Testis (tissue), 2 donors: ENCODE measurements at regions not wholly inside any gene's neighbourhood (a gene's known extent, or its start where the extent isn't known, plus 50 kb on each side); places are given as distances from the start of the nearest gene placed in this dataset.

ENCODE experiments used
- POLR2A ChIP-seq: fragments of 450-650 bp; IDR thresholded peaks from one replicate; pipeline ENCODE4 v1.6.1; 2017; ENCODE audit warnings: antibody characterized with exemption, mild to moderate bottlenecking, moderate library complexity
- TF ChIP-seq, protein P1 (sequence below), 3 experiments: fragments of 450-650 bp in 2 of 3; fragments of 200-600 bp in 1 of 3; sonication (generic) in 1 of 3; IDR thresholded peaks; one replicate each; pipeline ENCODE4 v1.5.1; 2016 to 2019; ENCODE audit warnings: antibody characterized with exemption in 3 of 3, mild to moderate bottlenecking in 2 of 3, moderate library complexity in 1 of 3

DNA sequence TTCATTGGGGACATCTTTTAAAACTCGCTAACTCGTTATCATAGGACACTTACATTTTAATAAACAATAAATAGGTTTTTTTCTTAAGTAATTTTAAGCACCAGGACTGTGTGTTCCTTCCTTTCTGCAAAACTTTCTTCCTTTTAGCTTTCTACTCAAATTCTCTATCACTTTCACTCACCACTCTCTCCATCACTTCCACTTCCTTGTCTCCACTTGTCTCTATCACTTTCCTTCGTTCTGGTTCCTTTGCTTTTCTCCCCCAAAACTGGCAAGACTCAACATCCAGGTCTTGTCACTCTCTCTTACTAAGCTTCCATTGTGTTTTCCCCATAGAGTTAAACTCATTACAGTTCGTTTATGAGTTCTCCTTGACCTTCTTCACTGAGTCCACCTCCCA lies 99.0 kb downstream of the ZPLD1 start:
- TF ChIP-seq POLR2A = no peak
- TF ChIP-seq, protein P1, sequence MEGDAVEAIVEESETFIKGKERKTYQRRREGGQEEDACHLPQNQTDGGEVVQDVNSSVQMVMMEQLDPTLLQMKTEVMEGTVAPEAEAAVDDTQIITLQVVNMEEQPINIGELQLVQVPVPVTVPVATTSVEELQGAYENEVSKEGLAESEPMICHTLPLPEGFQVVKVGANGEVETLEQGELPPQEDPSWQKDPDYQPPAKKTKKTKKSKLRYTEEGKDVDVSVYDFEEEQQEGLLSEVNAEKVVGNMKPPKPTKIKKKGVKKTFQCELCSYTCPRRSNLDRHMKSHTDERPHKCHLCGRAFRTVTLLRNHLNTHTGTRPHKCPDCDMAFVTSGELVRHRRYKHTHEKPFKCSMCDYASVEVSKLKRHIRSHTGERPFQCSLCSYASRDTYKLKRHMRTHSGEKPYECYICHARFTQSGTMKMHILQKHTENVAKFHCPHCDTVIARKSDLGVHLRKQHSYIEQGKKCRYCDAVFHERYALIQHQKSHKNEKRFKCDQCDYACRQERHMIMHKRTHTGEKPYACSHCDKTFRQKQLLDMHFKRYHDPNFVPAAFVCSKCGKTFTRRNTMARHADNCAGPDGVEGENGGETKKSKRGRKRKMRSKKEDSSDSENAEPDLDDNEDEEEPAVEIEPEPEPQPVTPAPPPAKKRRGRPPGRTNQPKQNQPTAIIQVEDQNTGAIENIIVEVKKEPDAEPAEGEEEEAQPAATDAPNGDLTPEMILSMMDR (IDR thresholded peaks at IDR 0.05) = no peak
